ENCODE measurements at regions not wholly inside any gene's neighbourhood (a gene's known extent, or its start where the extent isn't known, plus 50 kb on each side); places are given as distances from the start of the nearest gene placed in this dataset.

- TF ChIP-seq CTCF (conservative IDR thresholded peaks at IDR 0.05) (no peak), ZFX (IDR thresholded peaks at IDR 0.05) (no peak)
Observed at GRCh38 chr6:85047818-85048217, 283.4 kb upstream of the TBX18 start.

All from C4-2B (cell line).